Vagina (tissue), 2 donors: ENCODE measurements at regions not wholly inside any gene's neighbourhood (a gene's known extent, or its start where the extent isn't known, plus 50 kb on each side); places are given as distances from the start of the nearest gene placed in this dataset.

ENCODE experiments used
- POLR2A ChIP-seq, 2 donors: fragments of 450-650 bp; IDR thresholded peaks; one replicate each; pipeline ENCODE4 v1.6.1; 2017; ENCODE audit warnings: antibody characterized with exemption in 2 of 2, mild to moderate bottlenecking in 2 of 2, moderate library complexity in 2 of 2
- POLR2AphosphoS5 ChIP-seq, 2 donors: sonication (generic); formaldehyde crosslinking; IDR thresholded peaks; one replicate each; pipeline ENCODE4 v1.9.0; 2017; ENCODE audit warnings: antibody characterized with exemption in 2 of 2, mild to moderate bottlenecking in 2 of 2, low read depth in 1 of 2; ENCODE audit not compliant: insufficient read depth in 1 of 2
- TF ChIP-seq, protein P1 (sequence below), 3 experiments: fragments of 450-650 bp in 2 of 3; fragments of 200-600 bp in 1 of 3; sonication (generic) in 1 of 3; IDR thresholded peaks; one replicate each; pipeline ENCODE4 v1.5.1; 2017 to 2019; ENCODE audit warnings: antibody characterized with exemption in 3 of 3, mild to moderate bottlenecking in 2 of 3, moderate library complexity in 2 of 3

DNA sequence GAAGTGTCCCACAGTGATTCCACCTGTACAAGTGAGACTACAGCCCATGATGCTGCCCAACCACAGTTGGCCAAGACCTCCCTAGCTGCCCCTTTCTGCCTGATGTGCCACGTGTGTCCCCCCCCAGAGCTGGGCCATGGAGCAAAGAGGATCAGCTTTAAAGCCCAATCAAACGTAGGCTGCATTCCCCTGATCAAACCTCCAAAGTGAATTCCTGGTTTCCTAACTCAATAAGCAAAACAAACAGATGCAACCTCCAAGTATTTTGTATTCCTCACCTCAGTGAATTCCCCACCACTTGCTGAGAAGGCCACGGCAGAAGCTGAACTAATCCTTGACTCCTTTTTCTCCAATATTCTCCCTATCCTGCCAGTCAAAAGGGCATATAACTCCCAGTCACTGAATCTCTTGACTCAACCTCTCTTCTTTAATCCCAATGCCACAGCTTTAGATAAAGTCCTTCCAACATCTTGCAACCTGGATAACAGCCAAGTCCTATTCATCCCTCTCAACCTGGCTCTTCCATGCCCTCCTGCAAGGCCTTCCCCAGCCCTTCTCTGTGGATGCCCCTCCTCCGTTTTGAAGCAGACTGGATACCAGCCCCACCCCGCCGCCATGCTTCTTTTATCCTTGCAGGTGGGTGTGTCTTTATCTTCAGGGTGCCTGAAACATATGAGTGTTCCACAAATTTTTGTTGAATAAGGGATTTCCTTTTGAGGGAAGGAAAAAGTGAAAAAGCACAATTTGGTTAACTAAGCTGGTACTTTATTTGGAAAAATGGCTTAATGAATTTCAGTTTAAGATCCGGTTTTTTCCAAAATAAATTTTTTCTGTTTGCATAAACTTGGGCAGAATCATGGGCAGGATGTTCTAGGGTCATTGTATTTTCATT lies 285.2 kb upstream of the MKLN1 start:
- TF ChIP-seq, protein P1, sequence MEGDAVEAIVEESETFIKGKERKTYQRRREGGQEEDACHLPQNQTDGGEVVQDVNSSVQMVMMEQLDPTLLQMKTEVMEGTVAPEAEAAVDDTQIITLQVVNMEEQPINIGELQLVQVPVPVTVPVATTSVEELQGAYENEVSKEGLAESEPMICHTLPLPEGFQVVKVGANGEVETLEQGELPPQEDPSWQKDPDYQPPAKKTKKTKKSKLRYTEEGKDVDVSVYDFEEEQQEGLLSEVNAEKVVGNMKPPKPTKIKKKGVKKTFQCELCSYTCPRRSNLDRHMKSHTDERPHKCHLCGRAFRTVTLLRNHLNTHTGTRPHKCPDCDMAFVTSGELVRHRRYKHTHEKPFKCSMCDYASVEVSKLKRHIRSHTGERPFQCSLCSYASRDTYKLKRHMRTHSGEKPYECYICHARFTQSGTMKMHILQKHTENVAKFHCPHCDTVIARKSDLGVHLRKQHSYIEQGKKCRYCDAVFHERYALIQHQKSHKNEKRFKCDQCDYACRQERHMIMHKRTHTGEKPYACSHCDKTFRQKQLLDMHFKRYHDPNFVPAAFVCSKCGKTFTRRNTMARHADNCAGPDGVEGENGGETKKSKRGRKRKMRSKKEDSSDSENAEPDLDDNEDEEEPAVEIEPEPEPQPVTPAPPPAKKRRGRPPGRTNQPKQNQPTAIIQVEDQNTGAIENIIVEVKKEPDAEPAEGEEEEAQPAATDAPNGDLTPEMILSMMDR (IDR thresholded peaks at IDR 0.05): no peak
- TF ChIP-seq POLR2A (IDR thresholded peaks at IDR 0.05): no peak
- TF ChIP-seq POLR2AphosphoS5 (IDR thresholded peaks at IDR 0.05; ENCODE audit: insufficient read depth in 1 of 2, low read depth in 1 of 2): no peak
